HAP-1 (cell line): ENCODE measurements at regions not wholly inside any gene's neighbourhood (a gene's known extent, or its start where the extent isn't known, plus 50 kb on each side); places are given as distances from the start of the nearest gene placed in this dataset.
"Not testable (repeated sequence)": the region's sequence is repeated elsewhere in the genome, so short reads cannot be mapped to it uniquely, and the experiment has no call there.

ENCODE experiments used
- DNase-seq, 2 experiments: peaks; one replicate each; pipeline ENCODE4 v3.0.0-alpha.2; 2016 to 2020; ENCODE audit warnings: low spot score in 2 of 2
- H3K27me3 ChIP-seq: fragments of 250-450 bp; sonication (Bioruptor Pico); 2 replicates; pipeline ENCODE4 v1.5.1; 2020; ENCODE audit warnings: low read depth, mild to moderate bottlenecking, moderate library complexity
- H3K36me3 ChIP-seq: fragments of 250-450 bp; sonication (Bioruptor Pico); replicated peaks from 2 replicates; pipeline ENCODE4 v1.5.1; 2020; ENCODE audit warnings: mild to moderate bottlenecking
- H3K4me1 ChIP-seq: fragments of 250-450 bp; sonication (Bioruptor Pico); 2 replicates; pipeline ENCODE4 v1.5.1; 2020; ENCODE audit warnings: mild to moderate bottlenecking
- H3K4me3 ChIP-seq: fragments of 250-450 bp; sonication (Bioruptor Pico); 2 replicates; pipeline ENCODE4 v1.5.1; 2020; ENCODE audit warnings: mild to moderate bottlenecking, moderate library complexity
- H3K9me3 ChIP-seq: fragments of 250-450 bp; sonication (Bioruptor Pico); 2 replicates; pipeline ENCODE4 v1.5.1; 2020; ENCODE audit warnings: mild to moderate bottlenecking, moderate library complexity
- in situ Hi-C: fragments of 300-500 bp; cut with MboI; formaldehyde crosslinking; loops from 3 replicates; pipeline ENCODE4 v1.14.3; 2020; ENCODE audit warnings: low sequenced_read_pairs, inconsistent platforms, mixed read lengths

GRCh38 chr4:132384709-132385108 lies 764.4 kb upstream of the PCDH10 start:
- Histone ChIP-seq H3K36me3 (no peaks in the 10 kb centered on the region), H3K27me3 (no peaks in the 10 kb centered on the region)

GRCh38 chr4:132386130-132386529 lies 763.0 kb upstream of the PCDH10 start:
- no peak for DNase-seq
- in situ Hi-C loops = no loop called here
- Histone ChIP-seq H3K27me3 (no peaks in the 10 kb centered on the region), H3K9me3 (no peaks in the 10 kb centered on the region), H3K36me3 (no peaks in the 10 kb centered on the region), H3K4me3 (no peak overlapping the region), H3K4me1 (peaks cover 6% of the 10 kb centered on the region)

More at GRCh38 chr4:132384709-132385108, 764.4 kb upstream of the PCDH10 start:
- Histone ChIP-seq H3K4me3 (no peak overlapping the region), H3K9me3 (no peaks in the 10 kb centered on the region), H3K4me1 (peaks cover 6% of the 10 kb centered on the region)
- in situ Hi-C loops = no loop called here
- no peak for DNase-seq

GRCh38 chr4:132387060-132387459 lies 762.0 kb upstream of the PCDH10 start:
- no peak overlapping the region for H3K4me3 ChIP-seq
- H3K36me3 ChIP-seq = no peaks in the 10 kb centered on the region
- no peak for DNase-seq
- H3K4me1 ChIP-seq = peaks cover 6% of the 10 kb centered on the region
- in situ Hi-C loops = no loop called here
- no peaks in the 10 kb centered on the region for H3K9me3 ChIP-seq
- H3K27me3 ChIP-seq = no peaks in the 10 kb centered on the region

- Histone ChIP-seq H3K27me3 (no peaks in the 10 kb centered on the region), H3K36me3 (no peaks in the 10 kb centered on the region), H3K4me1 (no peaks in the 10 kb centered on the region), H3K9me3 (no peaks in the 10 kb centered on the region), H3K4me3 (no peak overlapping the region)
- DNase-seq = no peak
- in situ Hi-C loops = no loop called here
These were observed 753.5 kb upstream of the PCDH10 start for GRCh38 chr4:132395561-132395960.

GRCh38 chr4:132396636-132397035 lies 752.5 kb upstream of the PCDH10 start:
- Histone ChIP-seq H3K36me3 (no peaks in the 10 kb centered on the region), H3K27me3 (no peaks in the 10 kb centered on the region), H3K9me3 (no peaks in the 10 kb centered on the region), H3K4me1 (no peaks in the 10 kb centered on the region), H3K4me3 (no peak overlapping the region)
- DNase-seq = no peak
- in situ Hi-C loops = no loop called here

GRCh38 chr4:132417220-132417619 lies 731.9 kb upstream of the PCDH10 start:
- Histone ChIP-seq H3K36me3 (no peaks in the 10 kb centered on the region), H3K4me1 (no peaks in the 10 kb centered on the region), H3K4me3 (no peak overlapping the region), H3K9me3 (no peaks in the 10 kb centered on the region; the same call in none of the 2 replicates), H3K27me3 (no peaks in the 10 kb centered on the region)
- in situ Hi-C loops = no loop called here
- DNase-seq = peak in 1 of 2 experiments; percentile 6

GRCh38 chr4:132427125-132427524 lies 722.0 kb upstream of the PCDH10 start:
- Histone ChIP-seq H3K27me3 (no peaks in the 10 kb centered on the region), H3K4me3 (no peak overlapping the region), H3K36me3 (no peaks in the 10 kb centered on the region), H3K9me3 (no peaks in the 10 kb centered on the region), H3K4me1 (no peaks in the 10 kb centered on the region)
- in situ Hi-C loops = no loop called here
- DNase-seq = no peak

GRCh38 chr4:132437117-132437516 lies 712.0 kb upstream of the PCDH10 start:
- no peaks in the 10 kb centered on the region for H3K4me1 ChIP-seq
- no peaks in the 10 kb centered on the region for H3K27me3 ChIP-seq
- in situ Hi-C loops = no loop called here
- no peak overlapping the region for H3K4me3 ChIP-seq
- no peaks in the 10 kb centered on the region for H3K9me3 ChIP-seq
- no peaks in the 10 kb centered on the region for H3K36me3 ChIP-seq
- DNase-seq = no peak

GRCh38 chr4:132445386-132445785 lies 703.7 kb upstream of the PCDH10 start:
- DNase-seq = no peak
- in situ Hi-C loops = no loop called here
- H3K9me3 ChIP-seq = no peaks in the 10 kb centered on the region; the same call in 1 of the 2 replicates
- no peaks in the 10 kb centered on the region for H3K36me3 ChIP-seq
- H3K27me3 ChIP-seq = no peaks in the 10 kb centered on the region
- H3K4me3 ChIP-seq = no peak overlapping the region
- no peaks in the 10 kb centered on the region for H3K4me1 ChIP-seq

- H3K36me3 ChIP-seq, H3K4me3 ChIP-seq, in situ Hi-C loops, H3K9me3 ChIP-seq, H3K27me3 ChIP-seq, DNase-seq, H3K4me1 ChIP-seq: not testable (repeated sequence)
These were observed 691.1 kb upstream of the PCDH10 start for GRCh38 chr4:132457987-132458386.

GRCh38 chr4:132479543-132479942 lies 669.6 kb upstream of the PCDH10 start:
- Histone ChIP-seq H3K9me3 (no peaks in the 10 kb centered on the region), H3K4me3 (no peak overlapping the region), H3K27me3 (no peaks in the 10 kb centered on the region), H3K36me3 (no peaks in the 10 kb centered on the region), H3K4me1 (no peaks in the 10 kb centered on the region)
- in situ Hi-C loops = no loop called here
- DNase-seq = no peak

- Histone ChIP-seq H3K36me3 (no peaks in the 10 kb centered on the region), H3K4me1 (no peaks in the 10 kb centered on the region), H3K4me3 (no peak overlapping the region), H3K27me3 (no peaks in the 10 kb centered on the region), H3K9me3 (no peaks in the 10 kb centered on the region)
- in situ Hi-C loops = no loop called here
- DNase-seq = no peak
These were observed 660.5 kb upstream of the PCDH10 start for GRCh38 chr4:132488555-132488954.

- no peaks in the 10 kb centered on the region for H3K9me3 ChIP-seq
- H3K4me1 ChIP-seq = no peaks in the 10 kb centered on the region
- in situ Hi-C loops = no loop called here
- H3K27me3 ChIP-seq = no peaks in the 10 kb centered on the region
- no peak for DNase-seq
- H3K36me3 ChIP-seq = no peaks in the 10 kb centered on the region
- no peak overlapping the region for H3K4me3 ChIP-seq
These were observed 655.6 kb upstream of the PCDH10 start for GRCh38 chr4:132493476-132493875.

GRCh38 chr4:132495267-132495812 lies 653.8 kb upstream of the PCDH10 start:
- in situ Hi-C loops, H3K4me3 ChIP-seq: not testable (repeated sequence)

GRCh38 chr4:132498215-132498614 lies 650.9 kb upstream of the PCDH10 start:
- H3K4me1 ChIP-seq = no peaks in the 10 kb centered on the region
- no peak for DNase-seq
- in situ Hi-C loops = no loop called here
- H3K36me3 ChIP-seq = no peaks in the 10 kb centered on the region
- H3K27me3 ChIP-seq = no peaks in the 10 kb centered on the region
- H3K9me3 ChIP-seq = no peaks in the 10 kb centered on the region
- no peak overlapping the region for H3K4me3 ChIP-seq

More at GRCh38 chr4:132495267-132495812, 653.8 kb upstream of the PCDH10 start:
- not testable (repeated sequence) for H3K36me3 ChIP-seq, H3K9me3 ChIP-seq, H3K4me1 ChIP-seq, DNase-seq, H3K27me3 ChIP-seq
